ENCODE measurements at regions not wholly inside any gene's neighbourhood (a gene's known extent, or its start where the extent isn't known, plus 50 kb on each side); places are given as distances from the start of the nearest gene placed in this dataset.

GRCh38 chr2:18381386-18381785 lies 179.1 kb downstream of the RDH14 start:
- no peak for TF ChIP-seq YY1 (tag by site-specific recombination; IDR thresholded peaks at IDR 0.05)
- TF ChIP-seq ZNF48 (tag by site-specific recombination; IDR thresholded peaks at IDR 0.05): no peak
- no peak for TF ChIP-seq ZNF514 (tag by site-specific recombination; IDR thresholded peaks at IDR 0.05)
- no peak for TF ChIP-seq PRDM2 (tag by site-specific recombination; IDR thresholded peaks at IDR 0.05; ENCODE audit: borderline replicate concordance)
- TF ChIP-seq, protein P1, sequence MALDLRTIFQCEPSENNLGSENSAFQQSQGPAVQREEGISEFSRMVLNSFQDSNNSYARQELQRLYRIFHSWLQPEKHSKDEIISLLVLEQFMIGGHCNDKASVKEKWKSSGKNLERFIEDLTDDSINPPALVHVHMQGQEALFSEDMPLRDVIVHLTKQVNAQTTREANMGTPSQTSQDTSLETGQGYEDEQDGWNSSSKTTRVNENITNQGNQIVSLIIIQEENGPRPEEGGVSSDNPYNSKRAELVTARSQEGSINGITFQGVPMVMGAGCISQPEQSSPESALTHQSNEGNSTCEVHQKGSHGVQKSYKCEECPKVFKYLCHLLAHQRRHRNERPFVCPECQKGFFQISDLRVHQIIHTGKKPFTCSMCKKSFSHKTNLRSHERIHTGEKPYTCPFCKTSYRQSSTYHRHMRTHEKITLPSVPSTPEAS (tag by site-specific recombination; IDR thresholded peaks at IDR 0.05): no peak
- TF ChIP-seq BCL11A (tag by site-specific recombination; IDR thresholded peaks at IDR 0.05; ENCODE audit: low read depth): no peak
- TF ChIP-seq, protein P2, sequence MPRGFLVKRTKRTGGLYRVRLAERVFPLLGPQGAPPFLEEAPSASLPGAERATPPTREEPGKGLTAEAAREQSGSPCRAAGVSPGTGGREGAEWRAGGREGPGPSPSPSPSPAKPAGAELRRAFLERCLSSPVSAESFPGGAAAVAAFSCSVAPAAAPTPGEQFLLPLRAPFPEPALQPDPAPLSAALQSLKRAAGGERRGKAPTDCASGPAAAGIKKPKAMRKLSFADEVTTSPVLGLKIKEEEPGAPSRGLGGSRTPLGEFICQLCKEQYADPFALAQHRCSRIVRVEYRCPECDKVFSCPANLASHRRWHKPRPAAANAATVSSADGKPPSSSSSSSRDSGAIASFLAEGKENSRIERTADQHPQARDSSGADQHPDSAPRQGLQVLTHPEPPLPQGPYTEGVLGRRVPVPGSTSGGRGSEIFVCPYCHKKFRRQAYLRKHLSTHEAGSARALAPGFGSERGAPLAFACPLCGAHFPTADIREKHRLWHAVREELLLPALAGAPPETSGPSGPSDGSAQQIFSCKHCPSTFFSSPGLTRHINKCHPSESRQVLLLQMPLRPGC (tag by site-specific recombination; IDR thresholded peaks at IDR 0.05): no peak
- TF ChIP-seq, protein P3, sequence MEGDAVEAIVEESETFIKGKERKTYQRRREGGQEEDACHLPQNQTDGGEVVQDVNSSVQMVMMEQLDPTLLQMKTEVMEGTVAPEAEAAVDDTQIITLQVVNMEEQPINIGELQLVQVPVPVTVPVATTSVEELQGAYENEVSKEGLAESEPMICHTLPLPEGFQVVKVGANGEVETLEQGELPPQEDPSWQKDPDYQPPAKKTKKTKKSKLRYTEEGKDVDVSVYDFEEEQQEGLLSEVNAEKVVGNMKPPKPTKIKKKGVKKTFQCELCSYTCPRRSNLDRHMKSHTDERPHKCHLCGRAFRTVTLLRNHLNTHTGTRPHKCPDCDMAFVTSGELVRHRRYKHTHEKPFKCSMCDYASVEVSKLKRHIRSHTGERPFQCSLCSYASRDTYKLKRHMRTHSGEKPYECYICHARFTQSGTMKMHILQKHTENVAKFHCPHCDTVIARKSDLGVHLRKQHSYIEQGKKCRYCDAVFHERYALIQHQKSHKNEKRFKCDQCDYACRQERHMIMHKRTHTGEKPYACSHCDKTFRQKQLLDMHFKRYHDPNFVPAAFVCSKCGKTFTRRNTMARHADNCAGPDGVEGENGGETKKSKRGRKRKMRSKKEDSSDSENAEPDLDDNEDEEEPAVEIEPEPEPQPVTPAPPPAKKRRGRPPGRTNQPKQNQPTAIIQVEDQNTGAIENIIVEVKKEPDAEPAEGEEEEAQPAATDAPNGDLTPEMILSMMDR (tag by site-specific recombination; IDR thresholded peaks at IDR 0.05): no peak
- TF ChIP-seq TCF7L2 (IDR thresholded peaks at IDR 0.05; ENCODE audit: borderline replicate concordance, low read depth, low read length): no peak
- TF ChIP-seq ZFP69B (tag by site-specific recombination; IDR thresholded peaks at IDR 0.05): no peak
- TF ChIP-seq ZNF843 (tag by site-specific recombination; IDR thresholded peaks at IDR 0.05): no peak
- TF ChIP-seq KLF7 (tag by site-specific recombination; IDR thresholded peaks at IDR 0.05; ENCODE audit: borderline replicate concordance): no peak

Data from HEK293 (cell line).